IPS-18c (cell line): ENCODE measurements at regions not wholly inside any gene's neighbourhood (a gene's known extent, or its start where the extent isn't known, plus 50 kb on each side); places are given as distances from the start of the nearest gene placed in this dataset.

Experiments used
- H3K4me3 ChIP-seq: 2 replicates; pipeline ENCODE4 v1.7.0; 2013; ENCODE audit warnings: low read depth, mild to moderate bottlenecking, low read length, moderate library complexity; ENCODE audit not compliant: insufficient read depth
- H3K9me3 ChIP-seq: one replicate; pipeline ENCODE4 v1.6.1; 2013; ENCODE audit warnings: mild to moderate bottlenecking, low read length, moderate library complexity; ENCODE audit not compliant: control insufficient read depth, insufficient read depth

GRCh38 chr18:70455731-70456130 lies 166.9 kb downstream of the SOCS6 start:
- H3K9me3 ChIP-seq = no peaks in the 10 kb centered on the region

GRCh38 chr18:70454704-70455322 lies 166.0 kb downstream of the SOCS6 start:
- Histone ChIP-seq H3K9me3 (no peaks in the 10 kb centered on the region), H3K4me3 (no peak overlapping the region)

More at GRCh38 chr18:70455731-70456130, 166.9 kb downstream of the SOCS6 start:
- no peak overlapping the region for H3K4me3 ChIP-seq

- Histone ChIP-seq H3K4me3 (no peak overlapping the region), H3K9me3 (no peaks in the 10 kb centered on the region)
Observed at GRCh38 chr18:70453058-70453775, 164.4 kb downstream of the SOCS6 start.

GRCh38 chr18:70452501-70452900 lies 163.7 kb downstream of the SOCS6 start:
- Histone ChIP-seq H3K9me3 (no peaks in the 10 kb centered on the region), H3K4me3 (no peak overlapping the region)

GRCh38 chr18:70450426-70451253 lies 161.8 kb downstream of the SOCS6 start:
- Histone ChIP-seq H3K9me3 (peaks cover 2% of the 10 kb centered on the region), H3K4me3 (no peak overlapping the region)

- Histone ChIP-seq H3K9me3 (peaks cover 2% of the 10 kb centered on the region), H3K4me3 (no peak overlapping the region)
Observed at GRCh38 chr18:70448588-70448987, 159.7 kb downstream of the SOCS6 start.

- Histone ChIP-seq H3K4me3 (no peak overlapping the region), H3K9me3 (peaks cover 12% of the 10 kb centered on the region)
Observed at GRCh38 chr18:70446063-70446462, 157.2 kb downstream of the SOCS6 start.

- Histone ChIP-seq H3K4me3 (no peak overlapping the region), H3K9me3 (peaks cover 14% of the 10 kb centered on the region)
Observed at GRCh38 chr18:70442933-70443332, 154.1 kb downstream of the SOCS6 start.

GRCh38 chr18:70432804-70433400 lies 144.1 kb downstream of the SOCS6 start:
- no peaks in the 10 kb centered on the region for H3K9me3 ChIP-seq
- H3K4me3 ChIP-seq = no peak overlapping the region

GRCh38 chr18:70431203-70431624 lies 142.4 kb downstream of the SOCS6 start:
- no peak overlapping the region for H3K4me3 ChIP-seq
- no peaks in the 10 kb centered on the region for H3K9me3 ChIP-seq

GRCh38 chr18:70430501-70431173 lies 141.8 kb downstream of the SOCS6 start:
- H3K9me3 ChIP-seq = no peaks in the 10 kb centered on the region
- H3K4me3 ChIP-seq = no peak overlapping the region

- H3K4me3 ChIP-seq = no peak overlapping the region
Observed at GRCh38 chr18:70429847-70430500, 141.1 kb downstream of the SOCS6 start.

GRCh38 chr18:70428439-70428838 lies 139.6 kb downstream of the SOCS6 start:
- Histone ChIP-seq H3K9me3 (no peaks in the 10 kb centered on the region), H3K4me3 (no peak overlapping the region)

More at GRCh38 chr18:70429847-70430500, 141.1 kb downstream of the SOCS6 start:
- no peaks in the 10 kb centered on the region for H3K9me3 ChIP-seq

GRCh38 chr18:70426818-70427217 lies 138.0 kb downstream of the SOCS6 start:
- Histone ChIP-seq H3K9me3 (no peaks in the 10 kb centered on the region), H3K4me3 (no peak overlapping the region)

- no peaks in the 10 kb centered on the region for H3K9me3 ChIP-seq
- H3K4me3 ChIP-seq = no peak overlapping the region
Observed at GRCh38 chr18:70425236-70425635, 136.4 kb downstream of the SOCS6 start.

- Histone ChIP-seq H3K4me3 (no peak overlapping the region), H3K9me3 (no peaks in the 10 kb centered on the region)
Observed at GRCh38 chr18:70423988-70424387, 135.1 kb downstream of the SOCS6 start.
